Choroid plexus epithelial cell (primary cell): ENCODE measurements at regions not wholly inside any gene's neighbourhood (a gene's known extent, or its start where the extent isn't known, plus 50 kb on each side); places are given as distances from the start of the nearest gene placed in this dataset.
"Not testable (repeated sequence)": the region's sequence is repeated elsewhere in the genome, so short reads cannot be mapped to it uniquely, and the experiment has no call there.

ENCODE experiments used
- DNase-seq: peaks from one replicate; pipeline ENCODE4 v3.0.0-alpha.2; 2010; ENCODE audit warnings: low read depth
- H3K4me3 ChIP-seq: 2 replicates; pipeline ENCODE4 v1.5.1; 2011; ENCODE audit warnings: low read depth, mild to moderate bottlenecking, control low read depth, low read length, moderate library complexity
- CTCF ChIP-seq: conservative IDR thresholded peaks from 2 replicates; pipeline ENCODE4 v1.5.1; 2011; ENCODE audit warnings: low read depth, mild to moderate bottlenecking, control low read depth, inconsistent platforms, low read length, moderate library complexity

GRCh38 chr6:15739353-15739752, 76.5 kb upstream of the DTNBP1 start:
- no peak overlapping the region for H3K4me3 ChIP-seq
- TF ChIP-seq CTCF: no peak
- no peak for DNase-seq

- DNase-seq, H3K4me3 ChIP-seq: not testable (repeated sequence)
These were observed 75.4 kb upstream of the DTNBP1 start for GRCh38 chr6:15738195-15738594.

- no peak for DNase-seq
- TF ChIP-seq CTCF: no peak
- no peak overlapping the region for H3K4me3 ChIP-seq
These were observed 73.5 kb upstream of the DTNBP1 start for GRCh38 chr6:15736297-15736696.

- H3K4me3 ChIP-seq: no peak overlapping the region
- no peak for TF ChIP-seq CTCF
- peak; percentile 64 for DNase-seq
These were observed 72.9 kb upstream of the DTNBP1 start for GRCh38 chr6:15735567-15736265.

GRCh38 chr6:15734118-15734897, 71.5 kb upstream of the DTNBP1 start:
- H3K4me3 ChIP-seq: no peak overlapping the region
- no peak for TF ChIP-seq CTCF
- no peak for DNase-seq

- DNase-seq: no peak
- no peak overlapping the region for H3K4me3 ChIP-seq
- TF ChIP-seq CTCF: no peak
These were observed 68.1 kb upstream of the DTNBP1 start for GRCh38 chr6:15730922-15731321.

- H3K4me3 ChIP-seq: no peak overlapping the region
- TF ChIP-seq CTCF: no peak
- no peak for DNase-seq
These were observed 67.6 kb upstream of the DTNBP1 start for GRCh38 chr6:15730442-15730841.
